ENCODE measurements at regions not wholly inside any gene's neighbourhood (a gene's known extent, or its start where the extent isn't known, plus 50 kb on each side); places are given as distances from the start of the nearest gene placed in this dataset.
"Not testable (repeated sequence)": the region's sequence is repeated elsewhere in the genome, so short reads cannot be mapped to it uniquely, and the experiment has no call there.

DNA sequence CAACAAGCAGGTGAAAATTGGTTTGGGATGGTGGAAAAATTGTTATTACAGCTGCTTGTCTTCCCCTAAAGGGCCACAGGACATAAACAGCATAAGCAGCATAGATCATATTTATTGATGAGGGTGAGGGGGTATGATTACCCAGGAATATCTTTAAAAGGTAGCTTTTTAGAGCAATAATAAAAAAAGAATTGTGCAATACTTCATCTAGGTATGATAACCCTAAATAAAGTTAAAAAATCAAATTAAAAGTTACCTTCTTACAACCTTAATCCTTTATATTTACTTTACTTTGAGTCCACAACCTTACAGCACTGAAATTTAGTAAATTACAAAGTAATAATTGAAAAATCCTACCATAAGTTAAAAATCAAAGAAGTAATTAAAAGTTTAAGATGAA, 653.3 kb upstream of the RGS18 start:
- no peak overlapping the region for H2AFZ ChIP-seq (ENCODE audit: low read length)
- no TSS peak for BruUV-seq (replicated peaks)
- no peaks in the 10 kb centered on the region for H3K79me2 ChIP-seq (ENCODE audit: insufficient read depth, low read depth, low read length)
- H3K4me2 ChIP-seq (ENCODE audit: low read length), result no peak overlapping the region
- H3K9me3 ChIP-seq (ENCODE audit: low read length), result no peaks in the 10 kb centered on the region
- no peak overlapping the region for H3K27ac ChIP-seq (ENCODE audit: low read depth, low read length, poor library complexity, severe bottlenecking)
- H3K9me2 ChIP-seq (ENCODE audit: insufficient read depth, low read length), result no peaks in the 10 kb centered on the region
- H3K36me3 ChIP-seq (ENCODE audit: insufficient read depth, low read length), result no peaks in the 10 kb centered on the region
- ChIA-PET POLR2A (no interaction called here), CTCF (ENCODE audit: unreplicated experiment) (no interaction called here)
- no peak for TF ChIP-seq EZH2phosphoT487 (IDR thresholded peaks at IDR 0.05; ENCODE audit: borderline replicate concordance, low read depth, low read length)
- TF ChIP-seq, protein P1, sequence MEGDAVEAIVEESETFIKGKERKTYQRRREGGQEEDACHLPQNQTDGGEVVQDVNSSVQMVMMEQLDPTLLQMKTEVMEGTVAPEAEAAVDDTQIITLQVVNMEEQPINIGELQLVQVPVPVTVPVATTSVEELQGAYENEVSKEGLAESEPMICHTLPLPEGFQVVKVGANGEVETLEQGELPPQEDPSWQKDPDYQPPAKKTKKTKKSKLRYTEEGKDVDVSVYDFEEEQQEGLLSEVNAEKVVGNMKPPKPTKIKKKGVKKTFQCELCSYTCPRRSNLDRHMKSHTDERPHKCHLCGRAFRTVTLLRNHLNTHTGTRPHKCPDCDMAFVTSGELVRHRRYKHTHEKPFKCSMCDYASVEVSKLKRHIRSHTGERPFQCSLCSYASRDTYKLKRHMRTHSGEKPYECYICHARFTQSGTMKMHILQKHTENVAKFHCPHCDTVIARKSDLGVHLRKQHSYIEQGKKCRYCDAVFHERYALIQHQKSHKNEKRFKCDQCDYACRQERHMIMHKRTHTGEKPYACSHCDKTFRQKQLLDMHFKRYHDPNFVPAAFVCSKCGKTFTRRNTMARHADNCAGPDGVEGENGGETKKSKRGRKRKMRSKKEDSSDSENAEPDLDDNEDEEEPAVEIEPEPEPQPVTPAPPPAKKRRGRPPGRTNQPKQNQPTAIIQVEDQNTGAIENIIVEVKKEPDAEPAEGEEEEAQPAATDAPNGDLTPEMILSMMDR (conservative IDR thresholded peaks at IDR 0.05; ENCODE audit: low read length), result no peak
- no peaks in the 10 kb centered on the region for H3K4me1 ChIP-seq (ENCODE audit: insufficient read depth, low read length, poor library complexity, severe bottlenecking)
- no peaks in the 10 kb centered on the region for H4K20me1 ChIP-seq (ENCODE audit: insufficient read depth, low read length)
- intact Hi-C loops (cut with micrococcal nuclease; ENCODE audit: unreplicated experiment), result no loop called here
- H3K4me3 ChIP-seq (ENCODE audit: low read depth, low read length, poor library complexity, severe bottlenecking), result no peak overlapping the region
- no peak for DNase-seq (ENCODE audit: low spot score)

DNA sequence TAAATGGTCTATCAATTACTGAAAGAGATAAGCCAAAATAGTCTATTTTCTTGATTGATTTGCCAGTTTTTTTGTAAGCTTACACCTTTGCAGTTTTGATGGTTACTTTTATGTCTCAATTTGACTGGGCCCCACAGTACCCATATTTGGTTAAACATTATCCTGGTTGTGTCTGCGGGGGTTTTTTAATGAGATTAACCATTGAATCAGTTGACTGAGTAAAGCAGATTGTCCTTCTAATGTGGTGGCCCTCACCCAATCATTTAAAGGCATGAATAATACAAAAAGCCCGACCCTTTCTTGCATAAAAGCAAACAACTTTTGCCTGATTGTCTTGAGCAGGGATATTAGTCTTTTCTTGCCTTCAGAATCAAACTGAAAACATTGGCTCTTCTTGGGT, 650.0 kb upstream of the RGS18 start:
- Histone ChIP-seq H3K9me2 (ENCODE audit: insufficient read depth, low read length) (no peaks in the 10 kb centered on the region), H3K79me2 (ENCODE audit: insufficient read depth, low read depth, low read length) (no peaks in the 10 kb centered on the region), H3K4me1 (ENCODE audit: insufficient read depth, low read length, poor library complexity, severe bottlenecking) (no peaks in the 10 kb centered on the region), H3K27ac (ENCODE audit: low read depth, low read length, poor library complexity, severe bottlenecking) (no peak overlapping the region), H3K4me3 (ENCODE audit: low read depth, low read length, poor library complexity, severe bottlenecking) (no peak overlapping the region), H3K4me2 (ENCODE audit: low read length) (no peak overlapping the region), H3K36me3 (ENCODE audit: insufficient read depth, low read length) (no peaks in the 10 kb centered on the region), H2AFZ (ENCODE audit: low read length) (no peak overlapping the region), H4K20me1 (ENCODE audit: insufficient read depth, low read length) (no peaks in the 10 kb centered on the region), H3K9me3 (ENCODE audit: low read length) (no peaks in the 10 kb centered on the region)
- no peak for DNase-seq (ENCODE audit: low spot score)
- intact Hi-C loops (cut with micrococcal nuclease; ENCODE audit: unreplicated experiment), result no loop called here
- no TSS peak for BruUV-seq (replicated peaks)
- ChIA-PET CTCF (ENCODE audit: unreplicated experiment) (no interaction called here), POLR2A (interaction anchor here (0.6 to 0.9 kb wide), 2 partner anchors 9 to 40 kb away, joined by 3 to 4 read pairs; no protein-coding TSS in a partner anchor)
- no peak for TF ChIP-seq EZH2phosphoT487 (IDR thresholded peaks at IDR 0.05; ENCODE audit: borderline replicate concordance, low read depth, low read length)
- TF ChIP-seq, protein P1 (conservative IDR thresholded peaks at IDR 0.05; ENCODE audit: low read length), result no peak

DNA sequence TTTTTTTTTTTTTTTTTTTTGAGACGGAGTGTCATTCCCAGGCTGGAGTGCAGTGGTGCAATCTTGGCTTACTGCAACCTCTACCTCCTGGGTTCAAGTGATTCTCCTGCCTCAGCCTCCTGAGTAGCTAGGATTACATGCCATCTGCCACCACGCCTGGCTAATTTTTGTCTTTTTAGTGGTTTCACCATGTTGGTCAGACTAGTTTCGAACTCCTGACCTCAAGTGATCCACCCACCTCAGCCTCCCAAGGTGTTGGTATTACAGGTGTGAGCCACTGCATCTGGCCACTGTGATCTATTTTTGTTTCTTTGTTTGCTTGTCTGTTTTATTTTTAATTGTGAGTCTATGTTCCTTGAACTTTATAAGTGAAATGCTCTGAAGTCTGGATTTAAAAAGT, 646.8 kb upstream of the RGS18 start:
- H3K36me3 ChIP-seq (ENCODE audit: insufficient read depth, low read length); H3K4me1 ChIP-seq (ENCODE audit: insufficient read depth, low read length, poor library complexity, severe bottlenecking); POLR2A ChIA-PET; H3K9me3 ChIP-seq (ENCODE audit: low read length); H3K27ac ChIP-seq (ENCODE audit: low read depth, low read length, poor library complexity, severe bottlenecking); DNase-seq (ENCODE audit: low spot score); H3K4me3 ChIP-seq (ENCODE audit: low read depth, low read length, poor library complexity, severe bottlenecking); CTCF ChIA-PET (ENCODE audit: unreplicated experiment); H3K9me2 ChIP-seq (ENCODE audit: insufficient read depth, low read length); H3K79me2 ChIP-seq (ENCODE audit: insufficient read depth, low read depth, low read length); BruUV-seq (replicated peaks); H2AFZ ChIP-seq (ENCODE audit: low read length); H4K20me1 ChIP-seq (ENCODE audit: insufficient read depth, low read length); H3K4me2 ChIP-seq (ENCODE audit: low read length): not testable (repeated sequence)
- intact Hi-C loops (cut with micrococcal nuclease; ENCODE audit: unreplicated experiment), result loop anchor here (10.0 kb wide), 1 partner anchor 63 kb away; no protein-coding TSS in a partner anchor

Measured in OCI-LY7 (cell line).